Brain microvascular endothelial cell (primary cell): ENCODE measurements at regions not wholly inside any gene's neighbourhood (a gene's known extent, or its start where the extent isn't known, plus 50 kb on each side); places are given as distances from the start of the nearest gene placed in this dataset.
A peak's percentile ranks its signal among the peaks of the same experiment; 100 is the strongest.

Experiments used
- DNase-seq: peaks from one replicate; pipeline ENCODE4 v3.0.0-alpha.2; 2020
- H3K27ac ChIP-seq: fragments of 250-450 bp; sonication (Bioruptor Pico); 2 replicates; pipeline ENCODE4 v1.5.1; 2020; ENCODE audit warnings: mild to moderate bottlenecking, moderate library complexity
- H3K27me3 ChIP-seq: fragments of 250-450 bp; sonication (Bioruptor Pico); replicated peaks from 2 replicates; pipeline ENCODE4 v1.5.1; 2020; ENCODE audit warnings: mild to moderate bottlenecking
- H3K36me3 ChIP-seq: fragments of 250-450 bp; sonication (Bioruptor Pico); replicated peaks from 2 replicates; pipeline ENCODE4 v1.5.1; 2020; ENCODE audit warnings: mild to moderate bottlenecking
- H3K4me3 ChIP-seq: 2 replicates; pipeline ENCODE4 v1.5.1; 2011; ENCODE audit warnings: low read depth, mild to moderate bottlenecking, control low read depth, low read length, moderate library complexity
- CTCF ChIP-seq: IDR thresholded peaks from 2 replicates; pipeline ENCODE4 v1.5.1; 2011; ENCODE audit warnings: low read depth, mild to moderate bottlenecking, moderate library complexity, low read length, control low read depth, inconsistent platforms; ENCODE audit errors: missing control alignments
- in situ Hi-C: cut with HindIII; loops from 2 replicates; pipeline ENCODE4 v1.10.0; 2017; ENCODE audit warnings: low sequenced_read_pairs, low pct_ligation_motif_present

GRCh38 chr14:100659345-100660001 is 67.2 kb upstream of the DLK1 start:
- Histone ChIP-seq H3K36me3 (no peaks in the 10 kb centered on the region), H3K27me3 (peaks cover 14% of the 10 kb centered on the region), H3K27ac (no peak overlapping the region), H3K4me3 (no peak overlapping the region)
- in situ Hi-C loops: loop anchor here (25.0 kb wide), 1 partner anchor 247 kb away; no protein-coding TSS in a partner anchor
- no peak for TF ChIP-seq CTCF
- no peak for DNase-seq

- in situ Hi-C loops: loop anchor here (25.0 kb wide), 1 partner anchor 248 kb away; no protein-coding TSS in a partner anchor
These were observed 66.2 kb upstream of the DLK1 start for GRCh38 chr14:100660498-100660881.

GRCh38 chr14:100660882-100661635 is 65.6 kb upstream of the DLK1 start:
- no peak for TF ChIP-seq CTCF
- in situ Hi-C loops: loop anchor here (25.0 kb wide), 1 partner anchor 249 kb away; no protein-coding TSS in a partner anchor
- Histone ChIP-seq H3K4me3 (no peak overlapping the region), H3K27me3 (peaks cover 9% of the 10 kb centered on the region), H3K27ac (no peak overlapping the region), H3K36me3 (no peaks in the 10 kb centered on the region)
- no peak for DNase-seq

More at GRCh38 chr14:100660498-100660881, 66.2 kb upstream of the DLK1 start:
- DNase-seq: no peak
- Histone ChIP-seq H3K4me3 (no peak overlapping the region), H3K27me3 (peaks cover 13% of the 10 kb centered on the region), H3K27ac (no peak overlapping the region), H3K36me3 (no peaks in the 10 kb centered on the region)
- TF ChIP-seq CTCF: no peak

GRCh38 chr14:100662879-100663760 is 63.6 kb upstream of the DLK1 start:
- DNase-seq: peak; percentile 54
- no peak overlapping the region for H3K27ac ChIP-seq
- H3K36me3 ChIP-seq: no peaks in the 10 kb centered on the region
- in situ Hi-C loops: loop anchor here (25.0 kb wide), 1 partner anchor 251 kb away; no protein-coding TSS in a partner anchor
- peak; percentile 94 for TF ChIP-seq CTCF
- H3K4me3 ChIP-seq: no peak overlapping the region
- no peaks in the 10 kb centered on the region for H3K27me3 ChIP-seq

- no peak overlapping the region for H3K4me3 ChIP-seq
- no peak for DNase-seq
- TF ChIP-seq CTCF: no peak
- H3K27ac ChIP-seq: no peak overlapping the region
- in situ Hi-C loops: loop anchor here (25.0 kb wide), 1 partner anchor 251 kb away; no protein-coding TSS in a partner anchor
- H3K36me3 ChIP-seq: no peaks in the 10 kb centered on the region
- no peaks in the 10 kb centered on the region for H3K27me3 ChIP-seq
These were observed 63.0 kb upstream of the DLK1 start for GRCh38 chr14:100663761-100664052.
